ENCODE measurements at regions not wholly inside any gene's neighbourhood (a gene's known extent, or its start where the extent isn't known, plus 50 kb on each side); places are given as distances from the start of the nearest gene placed in this dataset.

GRCh38 chr3:27533718-27534573 lies 49.8 kb upstream of the SLC4A7 start:
- peaks cover 11% of the 10 kb centered on the region for H3K4me1 Mint-ChIP-seq (ENCODE audit: low read depth)
- no peaks in the 10 kb centered on the region for H3K9me3 Mint-ChIP-seq
- H3K36me3 Mint-ChIP-seq (ENCODE audit: low read depth), result no peaks in the 10 kb centered on the region
- H3K27ac Mint-ChIP-seq, result peak overlapping the region; percentile 86
- peak overlapping the region; percentile 56 for H3K4me3 Mint-ChIP-seq
- no peaks in the 10 kb centered on the region for H3K27me3 Mint-ChIP-seq

Data from stimulated activated naive CD8-positive, alpha-beta T cell treated with anti-CD3 and anti-CD28 coated beads, Interleukin-15, Interleukin-2, amounts not matched to agents 100 ng/mL and 50 ng/mL, for 24 hours (primary cell).